ENCODE measurements at regions not wholly inside any gene's neighbourhood (a gene's known extent, or its start where the extent isn't known, plus 50 kb on each side); places are given as distances from the start of the nearest gene placed in this dataset.

GRCh38 chr1:232177438-232177837 lies 452.5 kb downstream of the SIPA1L2 start:
- no peak for TF ChIP-seq ISL1 (CRISPR knock-in tag; IDR thresholded peaks at IDR 0.05)
- no peak for TF ChIP-seq ZFP30 (CRISPR knock-in tag; IDR thresholded peaks at IDR 0.05)
- TF ChIP-seq CSDC2 (CRISPR knock-in tag; IDR thresholded peaks at IDR 0.05) = no peak
- TF ChIP-seq POU6F1 (CRISPR knock-in tag; IDR thresholded peaks at IDR 0.05; ENCODE audit: borderline replicate concordance, low read depth) = no peak
- TF ChIP-seq CREB5 (CRISPR knock-in tag; IDR thresholded peaks at IDR 0.05; ENCODE audit: low read depth) = no peak

GRCh38 chr1:232176222-232176621 lies 453.7 kb downstream of the SIPA1L2 start:
- TF ChIP-seq ARNTL (CRISPR knock-in tag; IDR thresholded peaks at IDR 0.05; ENCODE audit: borderline replicate concordance, low read depth) = no peak
- no peak for TF ChIP-seq GLIS3 (CRISPR knock-in tag; IDR thresholded peaks at IDR 0.05)
- TF ChIP-seq ZC3H10 (CRISPR knock-in tag; IDR thresholded peaks at IDR 0.05) = no peak
- TF ChIP-seq PPARA (CRISPR knock-in tag; IDR thresholded peaks at IDR 0.05; ENCODE audit: borderline replicate concordance) = no peak
- TF ChIP-seq ZNF565 (CRISPR knock-in tag; conservative IDR thresholded peaks at IDR 0.05; ENCODE audit: low read depth) = no peak
- TF ChIP-seq SNAI2 (CRISPR knock-in tag; IDR thresholded peaks at IDR 0.05) = no peak
- TF ChIP-seq TCF4 (CRISPR knock-in tag; IDR thresholded peaks at IDR 0.05; ENCODE audit: borderline replicate concordance) = no peak
- TF ChIP-seq POU6F1 (CRISPR knock-in tag; IDR thresholded peaks at IDR 0.05; ENCODE audit: borderline replicate concordance, low read depth) = no peak
- no peak for TF ChIP-seq ZNF70 (CRISPR knock-in tag; IDR thresholded peaks at IDR 0.05)
- TF ChIP-seq ZFP30 (CRISPR knock-in tag; IDR thresholded peaks at IDR 0.05) = no peak
- TF ChIP-seq CSDC2 (CRISPR knock-in tag; IDR thresholded peaks at IDR 0.05) = no peak
- no peak for TF ChIP-seq BACH2 (CRISPR knock-in tag; IDR thresholded peaks at IDR 0.05; ENCODE audit: borderline replicate concordance)
- no peak for ATAC-seq

More at GRCh38 chr1:232177438-232177837, 452.5 kb downstream of the SIPA1L2 start:
- no peak for ATAC-seq

- no peak for ATAC-seq
- TF ChIP-seq CSRNP3 (CRISPR knock-in tag; IDR thresholded peaks at IDR 0.05) (no peak), PATZ1 (CRISPR knock-in tag; IDR thresholded peaks at IDR 0.05; ENCODE audit: borderline replicate concordance) (no peak), CREB5 (CRISPR knock-in tag; IDR thresholded peaks at IDR 0.05; ENCODE audit: low read depth) (no peak), OSR1 (CRISPR knock-in tag; IDR thresholded peaks at IDR 0.05) (no peak), TCF4 (CRISPR knock-in tag; IDR thresholded peaks at IDR 0.05; ENCODE audit: borderline replicate concordance) (no peak), ARNTL (CRISPR knock-in tag; IDR thresholded peaks at IDR 0.05; ENCODE audit: borderline replicate concordance, low read depth) (no peak), ISL1 (CRISPR knock-in tag; IDR thresholded peaks at IDR 0.05) (no peak), SNAI2 (CRISPR knock-in tag; IDR thresholded peaks at IDR 0.05) (no peak), TOX (CRISPR knock-in tag; IDR thresholded peaks at IDR 0.05; ENCODE audit: borderline replicate concordance) (no peak), POU6F1 (CRISPR knock-in tag; IDR thresholded peaks at IDR 0.05; ENCODE audit: borderline replicate concordance, low read depth) (no peak), PPARA (CRISPR knock-in tag; IDR thresholded peaks at IDR 0.05; ENCODE audit: borderline replicate concordance) (no peak), BACH2 (CRISPR knock-in tag; IDR thresholded peaks at IDR 0.05; ENCODE audit: borderline replicate concordance) (no peak), ESRRG (CRISPR knock-in tag; IDR thresholded peaks at IDR 0.05) (no peak), TSHZ2 (CRISPR knock-in tag; IDR thresholded peaks at IDR 0.05) (no peak), ZFP30 (CRISPR knock-in tag; IDR thresholded peaks at IDR 0.05) (no peak), ZNF8 (CRISPR knock-in tag; IDR thresholded peaks at IDR 0.05) (no peak), RARB (CRISPR knock-in tag; IDR thresholded peaks at IDR 0.05) (no peak), ZFP3 (CRISPR knock-in tag; IDR thresholded peaks at IDR 0.05) (no peak), GLIS3 (CRISPR knock-in tag; IDR thresholded peaks at IDR 0.05) (no peak)
Observed at GRCh38 chr1:232174306-232174705, 455.6 kb downstream of the SIPA1L2 start.
